Fibroblast of lung (primary cell): ENCODE measurements at regions not wholly inside any gene's neighbourhood (a gene's known extent, or its start where the extent isn't known, plus 50 kb on each side); places are given as distances from the start of the nearest gene placed in this dataset.

Experiments
- DNase-seq, 2 donors: peaks; one replicate each; pipeline versions ENCODE4 v3.0.0 to v3.0.0-alpha.2; 2010; ENCODE audit warnings: low read depth in 2 of 2
- H2AFZ ChIP-seq: 2 replicates; pipeline ENCODE4 v1.5.1; 2012; ENCODE audit warnings: low read length, control low read depth, inconsistent platforms
- H3K27ac ChIP-seq: 2 replicates; pipeline ENCODE4 v1.5.1; 2011; ENCODE audit warnings: low read length, control low read depth; ENCODE audit not compliant: insufficient read depth
- H3K27me3 ChIP-seq: 2 replicates; pipeline ENCODE4 v1.5.1; 2011; ENCODE audit warnings: mild to moderate bottlenecking, low read length; ENCODE audit not compliant: control insufficient read depth, insufficient read depth
- H3K36me3 ChIP-seq: 2 replicates; pipeline ENCODE4 v1.5.1; 2011; ENCODE audit warnings: low read length; ENCODE audit not compliant: control insufficient read depth, insufficient read depth
- H3K4me1 ChIP-seq: 2 replicates; pipeline ENCODE4 v1.5.1; 2011; ENCODE audit warnings: low read length; ENCODE audit not compliant: control insufficient read depth, insufficient read depth; ENCODE audit errors: extremely low read depth
- H3K4me2 ChIP-seq: 2 replicates; pipeline ENCODE4 v1.5.1; 2011; ENCODE audit warnings: low read length, control low read depth; ENCODE audit not compliant: insufficient read depth; ENCODE audit errors: extremely low read depth
- H3K4me3 ChIP-seq, 4 experiments: fragments of 200-600 bp in 1 of 4; sonication (generic) in 1 of 4; replicated peaks in 1 of 4; 2 replicates each; pipeline ENCODE4 v1.5.1; 2011 to 2016; ENCODE audit warnings: low read length in 4 of 4, low read depth in 3 of 4, mild to moderate bottlenecking in 3 of 4, control low read depth in 2 of 4, inconsistent platforms in 1 of 4, mixed read lengths in 1 of 4; ENCODE audit not compliant: insufficient read depth in 1 of 4; ENCODE audit errors: control extremely low read depth in 1 of 4
- H3K79me2 ChIP-seq: 2 replicates; pipeline ENCODE4 v1.5.1; 2012; ENCODE audit warnings: mild to moderate bottlenecking, low read length, inconsistent platforms; ENCODE audit not compliant: control insufficient read depth, insufficient read depth
- H3K9ac ChIP-seq: 2 replicates; pipeline ENCODE4 v1.5.1; 2011; ENCODE audit warnings: mild to moderate bottlenecking, low read length, control low read depth; ENCODE audit not compliant: insufficient read depth
- H3K9me3 ChIP-seq: 2 replicates; pipeline ENCODE4 v1.5.1; 2012; ENCODE audit warnings: low read depth, low read length; ENCODE audit not compliant: control insufficient read depth, insufficient read depth
- H4K20me1 ChIP-seq: 2 replicates; pipeline ENCODE4 v1.5.1; 2011; ENCODE audit warnings: low read length; ENCODE audit not compliant: control insufficient read depth, insufficient read depth; ENCODE audit errors: extremely low read depth
- CTCF ChIP-seq, 2 donors: IDR thresholded peaks in 1 of 2; conservative IDR thresholded peaks in 1 of 2; 1 replicate in 1 of 2; 2 replicates in 1 of 2; pipeline ENCODE4 v1.5.1; 2011 to 2012; ENCODE audit warnings: low read length in 2 of 2, control low read depth in 1 of 2, inconsistent platforms in 1 of 2, low read depth in 1 of 2, mild to moderate bottlenecking in 1 of 2
- EZH2 ChIP-seq: IDR thresholded peaks from 2 replicates; pipeline ENCODE4 v1.5.1; 2012; ENCODE audit warnings: low read length, control low read depth, mild to moderate bottlenecking; ENCODE audit errors: missing control alignments

GRCh38 chr6:164276211-164276610 lies 861.7 kb downstream of the QKI start:
- no peak overlapping the region for H2AFZ ChIP-seq
- H3K9me3 ChIP-seq: no peaks in the 10 kb centered on the region
- no peaks in the 10 kb centered on the region for H3K27me3 ChIP-seq
- H4K20me1 ChIP-seq: no peaks in the 10 kb centered on the region
- no peak overlapping the region for H3K4me2 ChIP-seq
- no peak overlapping the region for H3K9ac ChIP-seq
- TF ChIP-seq CTCF (conservative IDR thresholded peaks at IDR 0.05 in 1 of 2, IDR thresholded peaks at IDR 0.05 in 1 of 2; ENCODE audit: low read depth in 1 of 2, low read length in 2 of 2): no peak
- TF ChIP-seq EZH2: no peak
- H3K27ac ChIP-seq: no peak overlapping the region
- H3K36me3 ChIP-seq: no peaks in the 10 kb centered on the region
- DNase-seq: no peak
- no peaks in the 10 kb centered on the region for H3K79me2 ChIP-seq
- no peak overlapping the region for H3K4me3 ChIP-seq
- no peaks in the 10 kb centered on the region for H3K4me1 ChIP-seq

GRCh38 chr6:164275773-164276172 lies 861.3 kb downstream of the QKI start:
- Histone ChIP-seq H3K79me2 (no peaks in the 10 kb centered on the region), H3K27me3 (no peaks in the 10 kb centered on the region), H2AFZ (no peak overlapping the region), H3K36me3 (no peaks in the 10 kb centered on the region), H3K9ac (no peak overlapping the region), H3K9me3 (no peaks in the 10 kb centered on the region), H4K20me1 (no peaks in the 10 kb centered on the region), H3K4me2 (no peak overlapping the region), H3K27ac (no peak overlapping the region), H3K4me3 (no peak overlapping the region), H3K4me1 (no peaks in the 10 kb centered on the region)
- TF ChIP-seq CTCF (conservative IDR thresholded peaks at IDR 0.05 in 1 of 2, IDR thresholded peaks at IDR 0.05 in 1 of 2; ENCODE audit: low read depth in 1 of 2, low read length in 2 of 2) (no peak), EZH2 (no peak)
- DNase-seq: no peak

GRCh38 chr6:164274493-164274892 lies 860.0 kb downstream of the QKI start:
- TF ChIP-seq EZH2 (no peak), CTCF (conservative IDR thresholded peaks at IDR 0.05 in 1 of 2, IDR thresholded peaks at IDR 0.05 in 1 of 2; ENCODE audit: low read depth in 1 of 2, low read length in 2 of 2) (no peak)
- no peaks in the 10 kb centered on the region for H3K9me3 ChIP-seq

More at GRCh38 chr6:164274493-164274892, 860.0 kb downstream of the QKI start:
- no peaks in the 10 kb centered on the region for H3K4me1 ChIP-seq
- H3K27me3 ChIP-seq: no peaks in the 10 kb centered on the region
- DNase-seq: no peak
- H3K36me3 ChIP-seq: no peaks in the 10 kb centered on the region
- no peak overlapping the region for H3K4me3 ChIP-seq
- H4K20me1 ChIP-seq: no peaks in the 10 kb centered on the region
- no peak overlapping the region for H3K4me2 ChIP-seq
- no peak overlapping the region for H2AFZ ChIP-seq
- H3K27ac ChIP-seq: no peak overlapping the region
- no peaks in the 10 kb centered on the region for H3K79me2 ChIP-seq
- H3K9ac ChIP-seq: no peak overlapping the region
